ENCODE measurements at regions not wholly inside any gene's neighbourhood (a gene's known extent, or its start where the extent isn't known, plus 50 kb on each side); places are given as distances from the start of the nearest gene placed in this dataset.

GRCh38 chr12:59010118-59010517 is 89.8 kb upstream of the LRIG3 start:
- Mint-ChIP-seq H3K9me3 (no peaks in the 10 kb centered on the region), H3K4me1 (peaks cover 10% of the 10 kb centered on the region), H3K4me3 (no peak overlapping the region), H3K27ac (no peak overlapping the region), H3K36me3 (ENCODE audit: low read depth) (no peaks in the 10 kb centered on the region), H3K27me3 (ENCODE audit: insufficient read depth) (no peaks in the 10 kb centered on the region)
- Histone ChIP-seq H3K36me3 (ENCODE audit: control insufficient read depth, insufficient read depth, low read length) (no peaks in the 10 kb centered on the region), H3K27ac (ENCODE audit: low read depth, low read length) (no peak overlapping the region), H3K27me3 (ENCODE audit: control insufficient read depth, insufficient read depth, low read length, poor library complexity, severe bottlenecking) (no peaks in the 10 kb centered on the region), H3K4me3 (ENCODE audit: low read length) (no peak overlapping the region), H3K4me1 (ENCODE audit: control insufficient read depth, insufficient read depth, low read length) (no peaks in the 10 kb centered on the region), H3K9ac (ENCODE audit: extremely low read depth, low read length, poor library complexity, severe bottlenecking) (no peak overlapping the region), H3K9me3 (ENCODE audit: control insufficient read depth, low read length) (no peaks in the 10 kb centered on the region)
- no peak for DNase-seq
- 94 to 98% methylated on average over 5 of the region's 5 CpGs for WGBS, 2 experiments (ENCODE audit: insufficient coverage in 1 of 2, insufficient read length in 1 of 2)
- TF ChIP-seq CTCF (conservative IDR thresholded peaks at IDR 0.05) = no peak

DNA sequence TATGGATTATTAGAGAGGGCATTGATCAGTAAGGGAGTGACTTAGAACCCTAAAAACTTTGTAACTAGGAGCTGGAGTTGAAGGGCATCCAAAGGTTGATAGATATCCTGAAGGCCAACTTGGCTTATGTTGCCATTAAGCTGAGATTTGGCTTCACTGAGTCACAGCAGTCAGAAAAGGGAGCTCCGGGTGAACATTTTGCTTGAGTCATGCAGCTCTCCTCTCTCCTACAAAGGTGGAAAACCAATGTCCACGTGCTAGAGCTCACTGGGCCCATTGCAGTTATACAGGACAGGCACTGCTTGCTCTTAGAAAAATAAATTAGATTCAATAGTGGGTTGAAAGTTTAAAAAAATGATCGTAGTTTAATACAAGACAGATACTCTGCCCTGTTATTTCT is 87.3 kb upstream of the LRIG3 start:
- no peak for TF ChIP-seq CTCF (conservative IDR thresholded peaks at IDR 0.05)
- 90 to 100% methylated on average over 1 to 3 of the region's 3 CpGs for WGBS, 2 experiments (ENCODE audit: insufficient coverage in 1 of 2, insufficient read length in 1 of 2)

GRCh38 chr12:59005193-59005955 is 85.1 kb upstream of the LRIG3 start:
- no peak for TF ChIP-seq CTCF (conservative IDR thresholded peaks at IDR 0.05)
- Histone ChIP-seq H3K9me3 (ENCODE audit: control insufficient read depth, low read length) (no peaks in the 10 kb centered on the region), H3K36me3 (ENCODE audit: control insufficient read depth, insufficient read depth, low read length) (no peaks in the 10 kb centered on the region), H3K9ac (ENCODE audit: extremely low read depth, low read length, poor library complexity, severe bottlenecking) (no peak overlapping the region), H3K27me3 (ENCODE audit: control insufficient read depth, insufficient read depth, low read length, poor library complexity, severe bottlenecking) (no peaks in the 10 kb centered on the region), H3K27ac (ENCODE audit: low read depth, low read length) (no peak overlapping the region), H3K4me1 (ENCODE audit: control insufficient read depth, insufficient read depth, low read length) (no peaks in the 10 kb centered on the region), H3K4me3 (ENCODE audit: low read length) (no peak overlapping the region)
- 90 to 94% methylated on average over 2 to 4 of the region's 4 CpGs for WGBS, 2 experiments (ENCODE audit: insufficient coverage in 1 of 2, insufficient read length in 1 of 2)
- no peak for DNase-seq
- H3K27me3 Mint-ChIP-seq (ENCODE audit: insufficient read depth) = no peaks in the 10 kb centered on the region
- H3K4me1 Mint-ChIP-seq = no peaks in the 10 kb centered on the region
- no peaks in the 10 kb centered on the region for H3K36me3 Mint-ChIP-seq (ENCODE audit: low read depth)
- no peak overlapping the region for H3K4me3 Mint-ChIP-seq
- no peaks in the 10 kb centered on the region for H3K9me3 Mint-ChIP-seq
- H3K27ac Mint-ChIP-seq = no peak overlapping the region

More for the DNA sequence above, 87.3 kb upstream of the LRIG3 start:
- Mint-ChIP-seq H3K36me3 (ENCODE audit: low read depth) (no peaks in the 10 kb centered on the region), H3K4me3 (no peak overlapping the region), H3K4me1 (no peaks in the 10 kb centered on the region), H3K27me3 (ENCODE audit: insufficient read depth) (no peaks in the 10 kb centered on the region), H3K9me3 (no peaks in the 10 kb centered on the region), H3K27ac (no peak overlapping the region)
- Histone ChIP-seq H3K27ac (ENCODE audit: low read depth, low read length) (no peak overlapping the region), H3K4me1 (ENCODE audit: control insufficient read depth, insufficient read depth, low read length) (no peaks in the 10 kb centered on the region), H3K9me3 (ENCODE audit: control insufficient read depth, low read length) (no peaks in the 10 kb centered on the region), H3K9ac (ENCODE audit: extremely low read depth, low read length, poor library complexity, severe bottlenecking) (no peak overlapping the region), H3K4me3 (ENCODE audit: low read length) (no peak overlapping the region), H3K36me3 (ENCODE audit: control insufficient read depth, insufficient read depth, low read length) (no peaks in the 10 kb centered on the region), H3K27me3 (ENCODE audit: control insufficient read depth, insufficient read depth, low read length, poor library complexity, severe bottlenecking) (no peaks in the 10 kb centered on the region)
- no peak for DNase-seq

Measured in endodermal cell (in vitro differentiated cells).